ENCODE measurements at regions not wholly inside any gene's neighbourhood (a gene's known extent, or its start where the extent isn't known, plus 50 kb on each side); places are given as distances from the start of the nearest gene placed in this dataset.
"Not testable (repeated sequence)": the region's sequence is repeated elsewhere in the genome, so short reads cannot be mapped to it uniquely, and the experiment has no call there.

GRCh38 chr17:14723349-14723748 lies 422.5 kb downstream of the HS3ST3B1 start:
- DNase-seq: not testable (repeated sequence)

DNA sequence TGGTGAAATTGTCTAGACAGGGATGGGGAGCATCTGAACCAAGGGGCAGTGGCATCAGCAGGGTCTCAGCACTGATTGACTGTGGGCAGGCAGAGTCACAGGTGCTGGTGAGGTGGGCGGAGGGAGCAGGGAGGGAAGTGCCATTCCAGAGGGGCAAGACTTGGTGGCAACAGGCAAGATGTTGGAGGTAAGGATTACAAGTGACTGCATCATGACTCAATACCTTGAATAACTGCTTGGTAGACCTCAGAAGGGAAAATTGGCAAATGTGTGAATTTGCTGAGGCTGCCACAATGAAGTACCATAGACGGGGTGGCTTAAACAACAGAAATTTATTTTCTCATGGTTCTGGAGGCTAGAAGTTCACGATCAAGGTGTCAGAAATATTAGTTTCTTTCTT lies 419.1 kb downstream of the HS3ST3B1 start:
- DNase-seq: no peak

- no peak for DNase-seq
These were observed 417.0 kb downstream of the HS3ST3B1 start for GRCh38 chr17:14717859-14718258.

GRCh38 chr17:14715561-14715960 lies 414.7 kb downstream of the HS3ST3B1 start:
- DNase-seq: no peak

GRCh38 chr17:14712611-14713021 lies 411.7 kb downstream of the HS3ST3B1 start:
- no peak for DNase-seq

GRCh38 chr17:14704121-14704520 lies 403.2 kb downstream of the HS3ST3B1 start:
- DNase-seq: no peak

DNA sequence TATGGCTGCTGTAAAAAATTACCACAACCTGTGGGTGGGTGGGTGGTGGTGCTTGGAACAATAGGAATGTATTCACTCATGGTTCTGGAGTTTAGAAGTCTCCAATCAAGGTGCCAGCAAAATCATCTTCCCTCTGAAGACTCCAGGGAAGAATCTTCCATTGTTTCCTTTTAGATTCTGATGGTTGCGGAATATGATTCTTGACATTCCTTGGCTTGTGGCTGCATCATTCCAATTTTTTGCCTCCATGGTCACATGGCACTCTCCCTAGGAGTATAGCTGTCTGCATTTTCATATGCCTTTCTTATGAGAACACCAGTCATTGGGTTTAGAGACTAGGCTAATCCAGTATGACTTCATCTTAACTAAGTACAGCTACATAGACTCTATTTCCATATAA lies 401.0 kb downstream of the HS3ST3B1 start:
- no peak for DNase-seq

- no peak for DNase-seq
These were observed 398.8 kb downstream of the HS3ST3B1 start for GRCh38 chr17:14699574-14700185.

- DNase-seq: no peak
These were observed 392.5 kb downstream of the HS3ST3B1 start for GRCh38 chr17:14693382-14693781.

GRCh38 chr17:14690704-14691103 lies 389.8 kb downstream of the HS3ST3B1 start:
- DNase-seq: no peak

DNA sequence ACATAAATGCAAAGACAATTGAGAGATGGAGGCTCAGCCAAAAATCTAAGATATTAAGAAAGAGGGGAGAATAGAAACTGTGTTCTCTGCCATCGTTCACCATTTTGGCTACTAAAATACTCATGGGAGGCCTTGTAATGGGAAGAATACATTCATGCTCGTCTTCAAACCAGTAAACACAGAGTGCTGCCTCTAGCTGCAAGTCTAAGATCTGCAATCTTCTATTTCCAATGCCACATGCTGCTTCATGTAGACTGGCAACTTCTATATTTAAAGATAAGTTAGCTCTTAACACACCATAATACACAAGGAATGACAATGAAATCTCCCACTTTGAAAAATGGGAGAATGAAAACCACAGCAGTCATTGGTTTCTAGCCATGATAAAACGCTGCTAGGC lies 387.3 kb downstream of the HS3ST3B1 start:
- DNase-seq: no peak

DNA sequence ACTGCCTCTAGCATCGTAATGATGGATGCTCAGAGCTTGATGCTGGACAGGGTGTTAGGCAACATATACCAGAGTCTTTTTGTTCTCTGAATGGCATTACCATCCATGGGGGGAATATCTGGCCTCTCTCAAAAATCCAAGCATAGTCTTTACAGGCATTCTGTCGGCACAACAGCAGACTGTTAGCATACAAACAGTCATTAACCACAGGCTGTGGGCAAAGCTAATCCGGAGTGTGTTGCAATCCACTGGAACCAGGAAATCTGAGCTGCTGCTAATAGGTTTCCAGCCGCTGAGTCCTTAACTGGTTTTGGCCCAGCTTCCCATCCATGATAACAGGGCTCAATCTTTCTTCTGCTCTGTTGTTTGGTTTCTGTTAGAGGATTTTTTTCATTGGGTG lies 371.9 kb downstream of the HS3ST3B1 start:
- no peak for DNase-seq

DNA sequence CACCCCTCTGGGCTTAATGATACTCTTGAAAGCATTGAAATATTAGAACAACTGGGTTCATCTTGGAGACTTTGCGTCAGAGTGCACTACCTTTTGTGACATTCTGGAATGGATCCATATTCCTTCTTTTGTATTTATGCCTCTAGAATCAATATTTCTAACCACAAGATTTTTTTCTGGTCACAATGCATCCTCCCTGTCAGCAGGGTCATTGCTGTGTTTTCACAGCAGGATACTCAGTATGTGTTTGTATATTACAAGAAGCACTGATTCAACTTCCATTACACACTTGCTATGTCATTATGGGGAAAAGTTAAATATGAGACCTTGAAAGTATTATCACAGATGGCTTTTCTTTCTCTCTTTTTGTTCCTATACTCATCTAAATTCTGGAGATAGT lies 370.0 kb downstream of the HS3ST3B1 start:
- no peak for DNase-seq

GRCh38 chr17:14664511-14664910 lies 363.6 kb downstream of the HS3ST3B1 start:
- DNase-seq: no peak

DNA sequence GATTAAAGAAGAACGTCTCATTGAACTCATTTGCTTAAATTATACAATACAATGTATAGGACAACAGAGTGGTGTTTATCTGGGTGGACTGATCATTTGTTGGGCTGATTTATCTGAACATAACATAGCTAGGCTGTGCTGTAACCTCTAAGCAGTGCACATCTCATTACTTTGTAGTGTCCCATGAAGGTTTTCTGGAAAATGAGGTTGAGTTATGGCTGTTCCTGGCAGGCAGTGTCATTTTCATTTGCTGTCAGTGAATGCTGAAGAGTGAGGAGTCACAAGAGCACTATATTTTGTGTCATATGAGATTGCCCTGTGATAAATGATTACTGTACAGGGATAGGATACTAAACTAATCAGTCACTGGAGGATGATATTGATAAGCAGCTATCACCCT lies 340.2 kb downstream of the HS3ST3B1 start:
- DNase-seq: no peak

- DNase-seq: no peak
These were observed 336.4 kb downstream of the HS3ST3B1 start for GRCh38 chr17:14637260-14637659.

- DNase-seq: no peak
These were observed 329.7 kb downstream of the HS3ST3B1 start for GRCh38 chr17:14630621-14631020.

DNA sequence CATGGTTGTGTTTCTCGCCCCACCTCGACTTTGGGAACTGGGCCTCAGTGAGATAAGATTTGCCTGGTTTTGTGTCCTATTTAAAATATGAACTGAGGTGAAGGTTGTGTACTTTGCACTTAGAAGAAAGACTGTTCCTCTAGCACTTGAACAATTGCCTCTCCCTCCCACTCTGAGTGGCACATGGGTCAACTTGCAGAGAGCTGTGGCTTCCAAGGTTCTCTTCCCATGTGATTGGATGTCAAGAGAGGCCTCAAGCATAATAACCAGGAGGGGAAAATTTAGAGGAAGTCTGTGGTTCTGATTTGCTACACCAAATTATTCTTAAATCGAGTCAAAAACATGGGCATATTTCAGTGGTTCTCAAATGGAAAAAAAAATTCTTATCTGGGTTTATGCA lies 329.2 kb downstream of the HS3ST3B1 start:
- no peak for DNase-seq

DNA sequence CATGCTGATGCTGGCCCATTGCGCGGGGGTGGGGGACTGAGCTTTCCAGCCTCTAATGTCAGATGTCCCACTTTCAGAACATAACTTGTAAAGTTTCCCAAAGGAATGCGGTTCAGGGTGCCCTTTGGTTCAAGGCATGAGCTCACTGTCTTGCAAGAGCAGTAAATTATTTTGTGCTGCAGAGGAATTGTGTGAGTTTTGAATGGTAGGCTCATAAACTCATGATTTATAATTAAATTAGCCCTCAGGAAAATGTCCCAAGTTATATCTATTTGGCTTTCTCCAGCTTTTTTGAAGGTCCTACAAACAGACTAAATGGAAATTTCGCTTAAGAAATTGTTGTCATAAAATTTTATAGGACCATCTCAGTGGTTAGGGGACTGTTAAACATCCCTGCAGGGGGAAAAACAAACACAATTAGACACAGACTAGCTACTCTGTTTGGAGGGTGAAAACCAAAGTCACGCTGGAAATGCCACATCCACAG lies 321.8 kb downstream of the HS3ST3B1 start:
- no peak for DNase-seq

GRCh38 chr17:14621826-14622614 lies 321.1 kb downstream of the HS3ST3B1 start:
- DNase-seq: no peak

- DNase-seq: no peak
These were observed 318.9 kb downstream of the HS3ST3B1 start for GRCh38 chr17:14619821-14620220.

DNA sequence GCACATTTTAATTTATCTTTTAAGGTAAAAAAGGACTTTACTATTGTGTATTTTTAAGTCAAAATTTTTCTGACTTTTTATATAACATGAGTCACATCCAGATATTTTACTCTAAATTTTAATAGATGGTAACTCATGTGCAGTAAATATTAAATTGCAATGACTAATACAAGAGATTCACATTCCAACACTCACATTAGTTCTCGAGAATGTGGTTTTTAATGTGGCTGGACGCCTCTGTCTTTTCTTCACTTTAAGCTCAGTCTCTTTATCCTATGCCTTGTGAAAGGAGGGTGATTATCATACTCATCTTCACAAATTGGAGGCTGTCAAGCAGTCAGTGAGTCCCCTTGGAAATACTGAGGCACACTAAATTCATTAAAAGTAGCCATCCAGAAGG lies 315.6 kb downstream of the HS3ST3B1 start:
- no peak for DNase-seq

GRCh38 chr17:14605267-14605599 lies 304.4 kb downstream of the HS3ST3B1 start:
- DNase-seq: no peak

GRCh38 chr17:14604591-14605266 lies 303.8 kb downstream of the HS3ST3B1 start:
- DNase-seq: no peak

Data from NCI-H1105 treated with DMSO at 0.1 percent for 48 hours (cell line).